ENCODE measurements at regions not wholly inside any gene's neighbourhood (a gene's known extent, or its start where the extent isn't known, plus 50 kb on each side); places are given as distances from the start of the nearest gene placed in this dataset.

DNA sequence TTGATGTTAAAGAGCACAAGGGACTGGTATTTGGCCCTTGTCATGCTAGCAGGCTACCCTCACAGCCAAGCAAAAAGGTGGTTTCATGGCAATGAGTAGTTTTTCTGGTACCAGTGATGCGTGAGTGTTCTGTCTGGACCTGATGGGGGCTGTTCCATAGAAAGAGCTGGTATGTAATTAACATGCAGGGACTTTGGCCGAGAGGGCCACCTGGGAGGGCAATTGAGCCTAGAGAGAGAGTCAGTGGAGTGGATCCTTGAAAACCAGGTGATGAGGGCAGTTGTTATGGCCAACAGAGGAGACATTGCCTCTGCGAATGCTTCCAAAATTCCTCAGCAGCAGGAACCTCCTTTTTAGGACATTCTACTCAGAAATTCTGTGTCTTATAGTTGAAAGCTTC lies 383.3 kb downstream of the PSAT1 start:
- TF ChIP-seq, protein P1, sequence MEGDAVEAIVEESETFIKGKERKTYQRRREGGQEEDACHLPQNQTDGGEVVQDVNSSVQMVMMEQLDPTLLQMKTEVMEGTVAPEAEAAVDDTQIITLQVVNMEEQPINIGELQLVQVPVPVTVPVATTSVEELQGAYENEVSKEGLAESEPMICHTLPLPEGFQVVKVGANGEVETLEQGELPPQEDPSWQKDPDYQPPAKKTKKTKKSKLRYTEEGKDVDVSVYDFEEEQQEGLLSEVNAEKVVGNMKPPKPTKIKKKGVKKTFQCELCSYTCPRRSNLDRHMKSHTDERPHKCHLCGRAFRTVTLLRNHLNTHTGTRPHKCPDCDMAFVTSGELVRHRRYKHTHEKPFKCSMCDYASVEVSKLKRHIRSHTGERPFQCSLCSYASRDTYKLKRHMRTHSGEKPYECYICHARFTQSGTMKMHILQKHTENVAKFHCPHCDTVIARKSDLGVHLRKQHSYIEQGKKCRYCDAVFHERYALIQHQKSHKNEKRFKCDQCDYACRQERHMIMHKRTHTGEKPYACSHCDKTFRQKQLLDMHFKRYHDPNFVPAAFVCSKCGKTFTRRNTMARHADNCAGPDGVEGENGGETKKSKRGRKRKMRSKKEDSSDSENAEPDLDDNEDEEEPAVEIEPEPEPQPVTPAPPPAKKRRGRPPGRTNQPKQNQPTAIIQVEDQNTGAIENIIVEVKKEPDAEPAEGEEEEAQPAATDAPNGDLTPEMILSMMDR (IDR thresholded peaks at IDR 0.05; ENCODE audit: control extremely low read depth in 1 of 3, insufficient read depth in 1 of 3, low read depth in 1 of 3, low read length in 3 of 3): no peak
- TF ChIP-seq, protein P2, sequence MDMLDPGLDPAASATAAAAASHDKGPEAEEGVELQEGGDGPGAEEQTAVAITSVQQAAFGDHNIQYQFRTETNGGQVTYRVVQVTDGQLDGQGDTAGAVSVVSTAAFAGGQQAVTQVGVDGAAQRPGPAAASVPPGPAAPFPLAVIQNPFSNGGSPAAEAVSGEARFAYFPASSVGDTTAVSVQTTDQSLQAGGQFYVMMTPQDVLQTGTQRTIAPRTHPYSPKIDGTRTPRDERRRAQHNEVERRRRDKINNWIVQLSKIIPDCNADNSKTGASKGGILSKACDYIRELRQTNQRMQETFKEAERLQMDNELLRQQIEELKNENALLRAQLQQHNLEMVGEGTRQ (IDR thresholded peaks at IDR 0.05; ENCODE audit: low read length): no peak
- no peak for TF ChIP-seq POLR2A (IDR thresholded peaks at IDR 0.05; ENCODE audit: control extremely low read depth in 1 of 2, low read depth in 2 of 2, low read length in 2 of 2)
- no peak for TF ChIP-seq RAD21 (IDR thresholded peaks at IDR 0.05 in 1 of 2, conservative IDR thresholded peaks at IDR 0.05 in 1 of 2; ENCODE audit: low read depth in 2 of 2, low read length in 2 of 2)
- TF ChIP-seq TBP (IDR thresholded peaks at IDR 0.05; ENCODE audit: low read depth, low read length): no peak
- TF ChIP-seq POLR2AphosphoS5 (IDR thresholded peaks at IDR 0.05; ENCODE audit: low read depth, low read length): no peak
- no peak for TF ChIP-seq CHD1 (IDR thresholded peaks at IDR 0.05; ENCODE audit: low read depth, low read length)
- no peak for TF ChIP-seq EP300 (IDR thresholded peaks at IDR 0.05; ENCODE audit: borderline replicate concordance in 1 of 2, low read depth in 2 of 2, low read length in 2 of 2)
